ENCODE measurements at regions not wholly inside any gene's neighbourhood (a gene's known extent, or its start where the extent isn't known, plus 50 kb on each side); places are given as distances from the start of the nearest gene placed in this dataset.

DNA sequence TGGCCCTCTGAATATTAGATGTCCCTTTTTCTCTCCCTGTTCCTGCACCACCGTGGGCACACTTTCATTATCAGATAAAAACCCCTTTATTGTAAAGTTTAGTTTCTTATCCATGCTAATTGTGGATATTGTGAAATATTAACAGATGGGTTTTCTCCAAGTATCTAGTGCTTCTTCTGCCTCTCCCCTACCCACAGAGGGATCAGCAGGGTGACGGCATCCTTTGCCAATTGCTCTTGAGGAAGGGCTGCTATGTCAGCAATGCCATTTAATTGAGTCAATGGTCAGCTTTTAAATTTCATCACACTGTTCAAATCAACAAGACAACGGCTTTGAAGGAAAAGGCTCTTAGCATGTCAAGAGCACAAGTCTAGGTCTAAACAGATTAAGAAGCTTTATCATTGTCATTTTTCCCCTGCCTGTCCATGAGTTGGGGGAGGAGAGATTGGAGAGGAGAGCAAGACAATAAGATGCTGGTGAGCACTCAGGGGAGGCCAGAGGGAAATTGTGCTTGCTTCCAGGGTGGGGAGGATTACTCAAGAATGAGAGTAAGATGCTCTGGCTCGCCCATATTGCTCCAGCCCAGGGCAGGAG lies 443.0 kb upstream of the CCL2 start:
- peak; percentile 8 for DNase-seq
- Histone ChIP-seq H3K27ac (no peak overlapping the region), H3K27me3 (peaks cover 4% of the 10 kb centered on the region), H3K9me3 (no peaks in the 10 kb centered on the region), H3K4me1 (no peaks in the 10 kb centered on the region), H3K4me3 (no peak overlapping the region), H3K36me3 (no peaks in the 10 kb centered on the region)
- in situ Hi-C loops (cut with MboI; ENCODE audit: low pct_ligation_motif_present in 1 of 4, low pct_unique_long_range_greater_than_20kb in 1 of 4, low sequenced_read_pairs in 3 of 4) (no loop called here), intact Hi-C loops (cut with DNase I; ENCODE audit: low total_unique reads) (no loop called here)
- 47 to 57% methylated on average over 3 to 4 of the region's 4 CpGs for WGBS, 2 donors (ENCODE audit: low coverage in 1 of 2)
- TF ChIP-seq, protein P1, sequence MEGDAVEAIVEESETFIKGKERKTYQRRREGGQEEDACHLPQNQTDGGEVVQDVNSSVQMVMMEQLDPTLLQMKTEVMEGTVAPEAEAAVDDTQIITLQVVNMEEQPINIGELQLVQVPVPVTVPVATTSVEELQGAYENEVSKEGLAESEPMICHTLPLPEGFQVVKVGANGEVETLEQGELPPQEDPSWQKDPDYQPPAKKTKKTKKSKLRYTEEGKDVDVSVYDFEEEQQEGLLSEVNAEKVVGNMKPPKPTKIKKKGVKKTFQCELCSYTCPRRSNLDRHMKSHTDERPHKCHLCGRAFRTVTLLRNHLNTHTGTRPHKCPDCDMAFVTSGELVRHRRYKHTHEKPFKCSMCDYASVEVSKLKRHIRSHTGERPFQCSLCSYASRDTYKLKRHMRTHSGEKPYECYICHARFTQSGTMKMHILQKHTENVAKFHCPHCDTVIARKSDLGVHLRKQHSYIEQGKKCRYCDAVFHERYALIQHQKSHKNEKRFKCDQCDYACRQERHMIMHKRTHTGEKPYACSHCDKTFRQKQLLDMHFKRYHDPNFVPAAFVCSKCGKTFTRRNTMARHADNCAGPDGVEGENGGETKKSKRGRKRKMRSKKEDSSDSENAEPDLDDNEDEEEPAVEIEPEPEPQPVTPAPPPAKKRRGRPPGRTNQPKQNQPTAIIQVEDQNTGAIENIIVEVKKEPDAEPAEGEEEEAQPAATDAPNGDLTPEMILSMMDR (IDR thresholded peaks at IDR 0.05): no peak
- TF ChIP-seq EP300 (IDR thresholded peaks at IDR 0.05; ENCODE audit: low read depth): no peak
- no peak for TF ChIP-seq POLR2A (IDR thresholded peaks at IDR 0.05)
- TF ChIP-seq POLR2AphosphoS5 (IDR thresholded peaks at IDR 0.05): peak in 1 of 3 donors; percentile 10

DNA sequence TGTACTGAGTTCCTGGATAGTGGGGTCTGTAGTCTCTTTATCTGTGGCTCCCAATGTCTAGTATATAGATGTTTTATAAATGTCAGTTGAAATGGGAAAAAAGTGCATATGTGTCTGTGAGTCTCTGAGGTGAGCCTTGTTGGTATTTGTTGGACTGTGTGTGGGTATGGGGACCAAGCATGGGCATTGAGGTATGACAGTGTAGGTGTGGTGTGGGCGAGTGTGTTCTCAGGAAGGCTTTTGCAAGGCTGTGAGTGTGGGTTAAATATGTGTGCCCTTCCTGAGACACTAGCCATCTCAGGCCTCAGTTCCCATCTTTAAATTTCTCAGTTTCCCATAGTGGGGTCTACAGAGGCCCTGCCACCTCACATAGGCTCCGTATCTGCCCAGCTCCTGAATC lies 440.2 kb upstream of the CCL2 start:
- intact Hi-C loops (cut with DNase I; ENCODE audit: low total_unique reads): no loop called here
- Histone ChIP-seq H3K36me3 (no peaks in the 10 kb centered on the region), H3K4me3 (no peak overlapping the region), H3K27me3 (peaks cover 11% of the 10 kb centered on the region), H3K4me1 (no peaks in the 10 kb centered on the region), H3K9me3 (no peaks in the 10 kb centered on the region), H3K27ac (no peak overlapping the region)
- TF ChIP-seq EP300 (IDR thresholded peaks at IDR 0.05; ENCODE audit: low read depth) (no peak), POLR2AphosphoS5 (IDR thresholded peaks at IDR 0.05) (no peak), POLR2A (IDR thresholded peaks at IDR 0.05) (no peak)
- TF ChIP-seq, protein P1 (IDR thresholded peaks at IDR 0.05): no peak
- in situ Hi-C loops (cut with MboI; ENCODE audit: low pct_ligation_motif_present in 1 of 4, low pct_unique_long_range_greater_than_20kb in 1 of 4, low sequenced_read_pairs in 3 of 4): no loop called here
- 25 to 69% methylated on average over 1 to 2 of the region's 2 CpGs for WGBS, 2 donors (ENCODE audit: low coverage in 1 of 2)
- no peak for DNase-seq

DNA sequence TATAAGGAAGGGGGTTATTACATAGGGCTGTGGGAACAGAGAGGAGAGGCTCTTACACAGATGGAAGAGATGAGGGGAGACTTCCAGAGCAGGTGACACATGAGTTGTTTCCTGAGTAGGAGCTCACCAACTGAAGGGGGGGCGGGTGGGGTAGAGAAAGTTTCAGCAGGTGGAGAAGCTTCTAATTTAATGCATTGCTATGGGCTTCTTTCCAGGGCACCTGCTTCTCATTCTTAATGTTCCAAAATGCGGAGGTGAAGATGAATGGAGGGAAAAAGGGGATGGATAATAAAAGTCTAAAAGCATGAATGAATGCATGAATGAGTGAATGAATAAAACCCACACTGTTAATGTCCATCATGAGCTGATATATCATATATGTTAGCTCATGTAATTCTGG lies 439.0 kb upstream of the CCL2 start:
- intact Hi-C loops (cut with DNase I; ENCODE audit: low total_unique reads): no loop called here
- Histone ChIP-seq H3K36me3 (no peaks in the 10 kb centered on the region), H3K27ac (no peak overlapping the region), H3K4me3 (no peak overlapping the region), H3K9me3 (no peaks in the 10 kb centered on the region), H3K4me1 (no peaks in the 10 kb centered on the region), H3K27me3 (peaks cover 11% of the 10 kb centered on the region)
- DNase-seq: no peak
- in situ Hi-C loops (cut with MboI; ENCODE audit: low pct_ligation_motif_present in 1 of 4, low pct_unique_long_range_greater_than_20kb in 1 of 4, low sequenced_read_pairs in 3 of 4): no loop called here
- WGBS, 2 donors (ENCODE audit: low coverage in 1 of 2): 33 to 56% methylated on average over 1 to 2 of the region's 2 CpGs
- TF ChIP-seq POLR2A (IDR thresholded peaks at IDR 0.05) (no peak), EP300 (IDR thresholded peaks at IDR 0.05; ENCODE audit: low read depth) (no peak), POLR2AphosphoS5 (IDR thresholded peaks at IDR 0.05) (no peak)
- TF ChIP-seq, protein P1 (IDR thresholded peaks at IDR 0.05): no peak

DNA sequence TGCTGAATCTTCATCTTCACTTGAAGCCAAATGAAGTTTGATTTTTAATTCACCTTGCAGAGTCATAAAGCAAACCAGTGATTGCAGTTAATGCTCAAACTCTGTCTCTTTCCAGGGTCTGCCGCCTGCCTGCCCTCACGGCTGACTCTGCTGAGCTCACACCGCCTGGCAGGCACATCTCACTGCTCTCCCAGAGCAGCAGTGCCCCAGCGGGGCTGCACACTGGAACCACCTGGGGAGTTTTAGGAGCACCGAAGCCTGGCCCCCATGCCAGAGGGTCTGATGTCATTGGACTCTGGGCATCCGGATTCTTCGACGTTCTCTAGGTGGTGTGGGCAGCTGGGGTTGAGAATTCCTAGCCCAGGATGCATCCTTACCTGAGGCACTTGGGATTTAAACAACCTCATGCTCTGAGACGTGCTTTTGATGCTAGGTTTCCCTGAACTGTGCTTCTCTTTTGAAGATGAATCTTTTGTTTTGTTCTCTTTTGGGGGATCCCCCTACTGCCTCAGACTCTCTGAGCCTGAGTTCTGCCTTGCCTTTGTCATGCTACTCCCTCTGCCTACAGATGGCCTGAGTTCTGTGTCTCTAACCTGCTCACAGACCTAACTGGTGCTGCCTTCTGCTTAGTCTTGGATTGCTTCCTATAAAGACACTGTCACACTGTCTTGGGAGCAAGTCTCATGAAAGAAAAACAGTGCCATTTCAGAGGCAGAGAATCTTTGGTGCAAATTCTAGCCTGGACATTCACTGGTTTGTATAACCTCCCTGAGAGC lies 438.1 kb upstream of the CCL2 start:
- in situ Hi-C loops (cut with MboI; ENCODE audit: low pct_ligation_motif_present in 1 of 4, low pct_unique_long_range_greater_than_20kb in 1 of 4, low sequenced_read_pairs in 3 of 4): no loop called here
- intact Hi-C loops (cut with DNase I; ENCODE audit: low total_unique reads): no loop called here
- Histone ChIP-seq H3K27me3 (peaks cover 12% of the 10 kb centered on the region), H3K36me3 (no peaks in the 10 kb centered on the region), H3K9me3 (no peaks in the 10 kb centered on the region), H3K27ac (no peak overlapping the region), H3K4me3 (no peak overlapping the region), H3K4me1 (no peaks in the 10 kb centered on the region)
- no peak for DNase-seq
- WGBS, 2 donors (ENCODE audit: low coverage in 1 of 2): 67 to 80% methylated on average over 1 to 9 of the region's 9 CpGs
- TF ChIP-seq POLR2A (IDR thresholded peaks at IDR 0.05) (no peak), POLR2AphosphoS5 (IDR thresholded peaks at IDR 0.05) (no peak), EP300 (IDR thresholded peaks at IDR 0.05; ENCODE audit: low read depth) (no peak)
- TF ChIP-seq, protein P1 (IDR thresholded peaks at IDR 0.05): no peak

All from transverse colon (tissue), 4 donors.